NCI-H2107 treated with DMSO at 0.1 percent for 48 hours (cell line): ENCODE measurements at regions not wholly inside any gene's neighbourhood (a gene's known extent, or its start where the extent isn't known, plus 50 kb on each side); places are given as distances from the start of the nearest gene placed in this dataset.
A peak's percentile ranks its signal among the peaks of the same experiment; 100 is the strongest.

Source experiments
- DNase-seq: peaks from one replicate; lab custom pipeline; 2025; ENCODE audit not compliant: unreplicated experiment; lab: John Stamatoyannopoulos, UW

- DNase-seq: peak; percentile 47
Measured at GRCh38 chr9:103397868-103398600, 402.9 kb downstream of the CYLC2 start.

- no peak for DNase-seq
Measured at GRCh38 chr9:103399535-103399934, 404.4 kb downstream of the CYLC2 start.

GRCh38 chr9:103407260-103407659 is 412.1 kb downstream of the CYLC2 start:
- no peak for DNase-seq

GRCh38 chr9:103410059-103410458 is 414.9 kb downstream of the CYLC2 start:
- DNase-seq: no peak

GRCh38 chr9:103427696-103428095 is 432.6 kb downstream of the CYLC2 start:
- no peak for DNase-seq

- no peak for DNase-seq
Measured at GRCh38 chr9:103430469-103430868, 435.3 kb downstream of the CYLC2 start.

GRCh38 chr9:103431809-103432208 is 436.7 kb downstream of the CYLC2 start:
- DNase-seq: no peak

GRCh38 chr9:103444176-103444575 is 449.0 kb downstream of the CYLC2 start:
- DNase-seq: no peak

- no peak for DNase-seq
Measured at GRCh38 chr9:103458826-103459225, 463.7 kb downstream of the CYLC2 start.

GRCh38 chr9:103471241-103471640 is 476.1 kb downstream of the CYLC2 start:
- no peak for DNase-seq

GRCh38 chr9:103474156-103474555 is 479.0 kb downstream of the CYLC2 start:
- DNase-seq: no peak

GRCh38 chr9:103483471-103484096 is 488.5 kb downstream of the CYLC2 start:
- no peak for DNase-seq

- no peak for DNase-seq
Measured at GRCh38 chr9:103485138-103485537, 490.0 kb downstream of the CYLC2 start.

- no peak for DNase-seq
Measured at GRCh38 chr9:103514767-103515166, 519.6 kb downstream of the CYLC2 start.

GRCh38 chr9:103522409-103522808 is 527.3 kb downstream of the CYLC2 start:
- DNase-seq: no peak

GRCh38 chr9:103530934-103531333 is 535.8 kb downstream of the CYLC2 start:
- peak; percentile 87 for DNase-seq

- DNase-seq: no peak
Measured at GRCh38 chr9:103533318-103533717, 538.2 kb downstream of the CYLC2 start.

GRCh38 chr9:103537426-103537825 is 542.3 kb downstream of the CYLC2 start:
- no peak for DNase-seq

- no peak for DNase-seq
Measured at GRCh38 chr9:103545260-103545659, 548.8 kb upstream of the SMC2 start.

GRCh38 chr9:103552712-103553111 is 541.4 kb upstream of the SMC2 start:
- no peak for DNase-seq

- no peak for DNase-seq
Measured at GRCh38 chr9:103574056-103574455, 520.1 kb upstream of the SMC2 start.

GRCh38 chr9:103586721-103587120 is 507.4 kb upstream of the SMC2 start:
- no peak for DNase-seq

- no peak for DNase-seq
Measured at GRCh38 chr9:103601287-103601686, 492.8 kb upstream of the SMC2 start.
